OCI-LY7 (cell line): ENCODE measurements at regions not wholly inside any gene's neighbourhood (a gene's known extent, or its start where the extent isn't known, plus 50 kb on each side); places are given as distances from the start of the nearest gene placed in this dataset.
"Not testable (repeated sequence)": the region's sequence is repeated elsewhere in the genome, so short reads cannot be mapped to it uniquely, and the experiment has no call there.

Experiments
- BruUV-seq: library from RNA; stranded (reverse); fragments of 400-500 nt; replicated peaks from 2 replicates; lab custom pipeline; 2021; lab: Mats Ljungman, UMichigan
- CTCF ChIA-PET: fragments of 300-600 bp; sonication (Branson Sonifier 250); formaldehyde crosslinking; loops from one replicate; lab custom pipeline; 2022; ENCODE audit warnings: antibody characterized with exemption; ENCODE audit not compliant: unreplicated experiment; lab: Charles Lee
- POLR2A ChIA-PET: fragments of 300-600 bp; sonication (Branson Sonifier 250); formaldehyde crosslinking; loops from one replicate; lab custom pipeline; 2022; ENCODE audit warnings: antibody characterized with exemption; lab: Charles Lee
- DNase-seq: peaks from one replicate; pipeline ENCODE4 v3.0.0-alpha.2; 2015; ENCODE audit warnings: low spot score
- H2AFZ ChIP-seq: fragments of 200-600 bp; sonication (generic), shearing (Covaris generic); 2 replicates; pipeline ENCODE4 v1.6.1; 2014; ENCODE audit warnings: mild to moderate bottlenecking, antibody characterized with exemption, low read length, moderate library complexity
- H3K27ac ChIP-seq: fragments of 200-600 bp; sonication (generic); 2 replicates; pipeline ENCODE4 v1.5.1; 2014; ENCODE audit warnings: mixed run types, low read depth, mild to moderate bottlenecking, moderate library complexity, low read length, inconsistent platforms; ENCODE audit not compliant: poor library complexity, severe bottlenecking
- H3K36me3 ChIP-seq: fragments of 200-600 bp; sonication (generic); 2 replicates; pipeline ENCODE4 v1.6.1; 2014; ENCODE audit warnings: mild to moderate bottlenecking, antibody characterized with exemption, low read length, moderate library complexity, mixed read lengths; ENCODE audit not compliant: insufficient read depth
- H3K4me1 ChIP-seq: fragments of 200-600 bp; sonication (generic); 2 replicates; pipeline ENCODE4 v1.5.1; 2014; ENCODE audit warnings: mild to moderate bottlenecking, low read length; ENCODE audit not compliant: insufficient read depth, poor library complexity, severe bottlenecking
- H3K4me2 ChIP-seq: fragments of 200-600 bp; sonication (generic); 2 replicates; pipeline ENCODE4 v1.6.1; 2014; ENCODE audit warnings: mild to moderate bottlenecking, low read length
- H3K4me3 ChIP-seq: fragments of 200-600 bp; sonication (generic); 2 replicates; pipeline ENCODE4 v1.5.1; 2014; ENCODE audit warnings: mild to moderate bottlenecking, low read depth, low read length; ENCODE audit not compliant: poor library complexity, severe bottlenecking
- H3K79me2 ChIP-seq: fragments of 200-600 bp; sonication (generic); 2 replicates; pipeline ENCODE4 v1.6.1; 2016; ENCODE audit warnings: low read depth, mild to moderate bottlenecking, low read length, moderate library complexity, mixed read lengths; ENCODE audit not compliant: insufficient read depth
- H3K9me2 ChIP-seq: fragments of 200-600 bp; sonication (generic); 2 replicates; pipeline ENCODE4 v1.6.1; 2016; ENCODE audit warnings: mild to moderate bottlenecking, low read length, mixed read lengths; ENCODE audit not compliant: insufficient read depth
- H3K9me3 ChIP-seq: fragments of 200-600 bp; sonication (generic); 2 replicates; pipeline ENCODE4 v1.6.1; 2014; ENCODE audit warnings: mild to moderate bottlenecking, mixed run types, low read length, mixed read lengths
- H4K20me1 ChIP-seq: fragments of 200-600 bp; sonication (generic); 2 replicates; pipeline ENCODE4 v1.6.1; 2014; ENCODE audit warnings: mild to moderate bottlenecking, antibody characterized with exemption, low read length, moderate library complexity, mixed read lengths; ENCODE audit not compliant: insufficient read depth
- CTCF ChIP-seq: fragments of 200-600 bp; sonication (generic); conservative IDR thresholded peaks from 2 replicates; pipeline ENCODE4 v1.5.1; 2014; ENCODE audit warnings: mild to moderate bottlenecking, antibody characterized with exemption, low read length, moderate library complexity, mixed read lengths
- EZH2phosphoT487 ChIP-seq: fragments of 200-600 bp; sonication (generic); IDR thresholded peaks from 2 replicates; pipeline ENCODE4 v1.6.1; 2018; ENCODE audit warnings: low read depth, borderline replicate concordance, mild to moderate bottlenecking, mixed run types, antibody characterized with exemption, low read length, moderate library complexity, mixed read lengths
- intact Hi-C: fragments of 100-400 bp; cut with micrococcal nuclease; formaldehyde crosslinking; loops from one replicate; pipeline ENCODE4 v1.10.0; 2022; ENCODE audit not compliant: unreplicated experiment

- H2AFZ ChIP-seq = no peak overlapping the region
- H3K4me3 ChIP-seq = no peak overlapping the region
- no peak overlapping the region for H3K4me2 ChIP-seq
- no peak for DNase-seq
- H3K27ac ChIP-seq = no peak overlapping the region
- ChIA-PET CTCF (no interaction called here), POLR2A (no interaction called here)
- no peaks in the 10 kb centered on the region for H3K4me1 ChIP-seq
- H3K36me3 ChIP-seq = no peaks in the 10 kb centered on the region
- H3K9me3 ChIP-seq = no peaks in the 10 kb centered on the region
- intact Hi-C loops = no loop called here
- no peaks in the 10 kb centered on the region for H4K20me1 ChIP-seq
- no peaks in the 10 kb centered on the region for H3K9me2 ChIP-seq
- no peak for TF ChIP-seq EZH2phosphoT487
- no peak for TF ChIP-seq CTCF
- H3K79me2 ChIP-seq = no peaks in the 10 kb centered on the region
- no TSS peak for BruUV-seq
These were observed 160.8 kb upstream of the FANCL start for GRCh38 chr2:58401936-58402335.

- no TSS peak for BruUV-seq
- Histone ChIP-seq H3K27ac (no peak overlapping the region), H3K79me2 (no peaks in the 10 kb centered on the region), H3K4me1 (no peaks in the 10 kb centered on the region), H3K9me2 (no peaks in the 10 kb centered on the region), H3K4me2 (no peak overlapping the region), H4K20me1 (no peaks in the 10 kb centered on the region), H2AFZ (no peak overlapping the region), H3K36me3 (no peaks in the 10 kb centered on the region), H3K9me3 (no peaks in the 10 kb centered on the region), H3K4me3 (no peak overlapping the region)
- POLR2A ChIA-PET = interaction anchor here (0.7 kb wide), 1 partner anchor 796 kb away, joined by 3 read pairs; no protein-coding TSS in a partner anchor
- CTCF ChIA-PET = no interaction called here
- no peak for DNase-seq
- intact Hi-C loops = no loop called here
- TF ChIP-seq EZH2phosphoT487 (no peak), CTCF (no peak)
These were observed 157.3 kb upstream of the FANCL start for GRCh38 chr2:58398406-58398805.

GRCh38 chr2:58387701-58388100 is 146.6 kb upstream of the FANCL start:
- no peaks in the 10 kb centered on the region for H3K36me3 ChIP-seq
- no peak for TF ChIP-seq EZH2phosphoT487
- no peak for TF ChIP-seq CTCF
- no peak overlapping the region for H2AFZ ChIP-seq
- intact Hi-C loops = no loop called here
- ChIA-PET CTCF (no interaction called here), POLR2A (no interaction called here)
- H4K20me1 ChIP-seq = no peaks in the 10 kb centered on the region
- no peaks in the 10 kb centered on the region for H3K4me1 ChIP-seq
- H3K79me2 ChIP-seq = no peaks in the 10 kb centered on the region
- DNase-seq = no peak
- H3K27ac ChIP-seq = no peak overlapping the region
- no peaks in the 10 kb centered on the region for H3K9me3 ChIP-seq
- no peaks in the 10 kb centered on the region for H3K9me2 ChIP-seq
- BruUV-seq = no TSS peak
- H3K4me3 ChIP-seq = no peak overlapping the region
- H3K4me2 ChIP-seq = no peak overlapping the region

- H3K4me1 ChIP-seq, intact Hi-C loops, H3K9me2 ChIP-seq, DNase-seq, H3K4me3 ChIP-seq, H3K27ac ChIP-seq, H3K79me2 ChIP-seq, H2AFZ ChIP-seq, CTCF ChIA-PET, H3K9me3 ChIP-seq, BruUV-seq, H3K4me2 ChIP-seq, H4K20me1 ChIP-seq, H3K36me3 ChIP-seq: not testable (repeated sequence)
- POLR2A ChIA-PET = interaction anchor here (0.5 kb wide), 1 partner anchor 60 kb away, joined by 3 read pairs; no protein-coding TSS in a partner anchor
These were observed 145.8 kb upstream of the FANCL start for GRCh38 chr2:58386904-58387303.
